Mesendoderm (in vitro differentiated cells): ENCODE measurements at regions not wholly inside any gene's neighbourhood (a gene's known extent, or its start where the extent isn't known, plus 50 kb on each side); places are given as distances from the start of the nearest gene placed in this dataset.

ENCODE experiments used
- DNase-seq: peaks from one replicate; pipeline ENCODE4 v3.0.0; 2013
- H2AK5ac ChIP-seq: 2 replicates; pipeline ENCODE4 v1.6.1; 2013; ENCODE audit warnings: low read length, inconsistent platforms
- H2BK120ac ChIP-seq: 2 replicates; pipeline ENCODE4 v1.6.1; 2013; ENCODE audit warnings: low read depth, mild to moderate bottlenecking, low read length, moderate library complexity, mixed read lengths
- H2BK15ac ChIP-seq: replicated peaks from 2 replicates; pipeline ENCODE4 v1.6.1; 2013; ENCODE audit warnings: low read depth, mild to moderate bottlenecking, moderate library complexity
- H2BK5ac ChIP-seq: 2 replicates; pipeline ENCODE4 v1.6.1; 2013; ENCODE audit warnings: low read length, inconsistent platforms
- H3K18ac ChIP-seq: 2 replicates; pipeline ENCODE4 v1.6.1; 2013; ENCODE audit warnings: mild to moderate bottlenecking, low read length, mixed read lengths
- H3K23ac ChIP-seq: one replicate; pipeline ENCODE4 v1.6.1; 2013; ENCODE audit warnings: low read length
- H3K27ac ChIP-seq: 2 replicates; pipeline ENCODE4 v1.5.1; 2013; ENCODE audit warnings: low read depth, mild to moderate bottlenecking, inconsistent platforms, low read length, moderate library complexity
- H3K27me3 ChIP-seq: 2 replicates; pipeline ENCODE4 v1.6.1; 2013; ENCODE audit warnings: low read length, control low read depth, mild to moderate bottlenecking, inconsistent platforms; ENCODE audit not compliant: insufficient read depth, poor library complexity
- H3K36me3 ChIP-seq: 2 replicates; pipeline ENCODE4 v1.6.1; 2013; ENCODE audit warnings: low read length, inconsistent platforms; ENCODE audit not compliant: control insufficient read depth, insufficient read depth
- H3K4ac ChIP-seq: one replicate; pipeline ENCODE4 v1.6.1; 2013; ENCODE audit warnings: low read depth, mild to moderate bottlenecking, low read length, moderate library complexity
- H3K4me1 ChIP-seq: 2 replicates; pipeline ENCODE4 v1.6.1; 2013; ENCODE audit warnings: low read depth, low read length, inconsistent platforms; ENCODE audit not compliant: control insufficient read depth
- H3K4me2 ChIP-seq: 2 replicates; pipeline ENCODE4 v1.6.1; 2013; ENCODE audit warnings: low read length
- H3K4me3 ChIP-seq: 2 replicates; pipeline ENCODE4 v1.5.1; 2013; ENCODE audit warnings: mild to moderate bottlenecking, low read length
- H3K56ac ChIP-seq: one replicate; pipeline ENCODE4 v1.6.1; 2013; ENCODE audit warnings: low read length
- H3K79me1 ChIP-seq: 2 replicates; pipeline ENCODE4 v1.6.1; 2013; ENCODE audit warnings: low read length, inconsistent platforms
- H3K79me2 ChIP-seq: 2 replicates; pipeline ENCODE4 v1.6.1; 2013; ENCODE audit warnings: mild to moderate bottlenecking, low read length; ENCODE audit not compliant: control insufficient read depth, insufficient read depth
- H3K9ac ChIP-seq: 2 replicates; pipeline ENCODE4 v1.6.1; 2013; ENCODE audit warnings: low read length, inconsistent platforms
- H4K5ac ChIP-seq: one replicate; pipeline ENCODE4 v1.6.1; 2013; ENCODE audit warnings: low read length
- H4K8ac ChIP-seq: one replicate; pipeline ENCODE4 v1.6.1; 2013; ENCODE audit warnings: low read depth, mild to moderate bottlenecking, control low read depth, low read length, moderate library complexity
- WGBS: extraction: QIAGEN DNeasy Blood & Tissue Kit; methylation state at CpG from one replicate; pipeline ENCODE4 v1.1.7; 2013; ENCODE audit warnings: low lambda C conversion rate, missing lambda C conversion rate; ENCODE audit not compliant: insufficient coverage; ENCODE audit errors: extremely low coverage; 5-methylcytosine and 5-hydroxymethylcytosine counted together

DNA sequence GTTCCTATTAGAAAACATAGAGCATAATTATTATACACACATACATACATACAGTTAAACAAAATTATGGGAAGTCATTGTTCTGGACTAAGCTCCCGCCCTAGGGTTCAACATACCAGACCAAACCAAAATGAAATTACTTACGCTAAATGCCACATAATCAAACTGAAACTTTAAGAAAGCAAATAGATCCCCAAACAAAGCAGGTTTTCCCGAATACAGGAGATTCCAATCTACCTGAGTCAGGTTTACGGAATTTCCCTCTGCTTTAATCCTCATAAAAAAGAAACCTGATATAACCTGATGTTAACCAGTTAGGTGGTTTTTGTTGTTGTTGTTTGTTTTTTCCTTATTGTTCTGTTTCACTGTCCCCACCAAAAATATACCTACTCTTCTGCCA, 1886.9 kb downstream of the NCAM2 start:
- H4K8ac ChIP-seq, result no peak overlapping the region
- no CpG with 5 or more reads among the region's 4 CpGs for WGBS
- no peak overlapping the region for H3K4ac ChIP-seq
- H3K9ac ChIP-seq, result no peak overlapping the region
- no peaks in the 10 kb centered on the region for H3K27me3 ChIP-seq
- peak overlapping the region; percentile 39 for H3K56ac ChIP-seq
- peaks cover 1% of the 10 kb centered on the region for H3K4me1 ChIP-seq
- no peak overlapping the region for H3K4me3 ChIP-seq
- H4K5ac ChIP-seq, result no peak overlapping the region
- no peak overlapping the region for H3K18ac ChIP-seq
- H2BK15ac ChIP-seq, result no peak overlapping the region
- no peaks in the 10 kb centered on the region for H3K79me2 ChIP-seq
- no peak overlapping the region for H2BK5ac ChIP-seq
- H2BK120ac ChIP-seq, result no peak overlapping the region
- H3K4me2 ChIP-seq, result no peak overlapping the region
- no peak overlapping the region for H3K23ac ChIP-seq
- no peak overlapping the region for H3K27ac ChIP-seq
- H3K79me1 ChIP-seq, result no peaks in the 10 kb centered on the region
- DNase-seq, result peak; percentile 86
- no peaks in the 10 kb centered on the region for H3K36me3 ChIP-seq
- H2AK5ac ChIP-seq, result no peak overlapping the region

DNA sequence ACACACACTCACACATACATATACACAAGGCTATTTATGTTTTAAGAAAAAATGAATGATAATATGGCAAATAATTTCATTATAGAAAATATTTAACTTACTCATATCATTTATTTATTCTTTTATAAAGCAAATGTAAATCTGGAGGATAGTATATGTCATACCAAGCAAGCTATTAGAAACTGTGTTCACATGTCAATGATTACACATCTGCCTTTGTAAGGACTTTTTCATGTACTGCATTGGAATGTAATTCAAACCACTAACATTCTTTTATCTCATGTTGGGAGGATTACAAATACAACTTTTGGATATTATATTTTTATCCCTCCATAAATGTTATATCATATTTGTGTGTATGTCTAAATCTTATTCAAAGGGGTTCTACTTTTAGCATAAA, 1887.4 kb downstream of the NCAM2 start:
- Histone ChIP-seq H3K27ac (no peak overlapping the region), H2BK120ac (no peak overlapping the region), H3K4me3 (no peak overlapping the region), H3K4me1 (peaks cover 1% of the 10 kb centered on the region), H3K79me1 (no peaks in the 10 kb centered on the region), H3K4ac (no peak overlapping the region), H3K79me2 (no peaks in the 10 kb centered on the region), H2AK5ac (no peak overlapping the region), H3K27me3 (no peaks in the 10 kb centered on the region), H3K9ac (no peak overlapping the region), H2BK5ac (no peak overlapping the region), H3K36me3 (no peaks in the 10 kb centered on the region), H4K8ac (no peak overlapping the region), H3K4me2 (no peak overlapping the region), H4K5ac (no peak overlapping the region), H3K56ac (no peak overlapping the region), H3K18ac (no peak overlapping the region), H2BK15ac (no peak overlapping the region), H3K23ac (no peak overlapping the region)
- no peak for DNase-seq

DNA sequence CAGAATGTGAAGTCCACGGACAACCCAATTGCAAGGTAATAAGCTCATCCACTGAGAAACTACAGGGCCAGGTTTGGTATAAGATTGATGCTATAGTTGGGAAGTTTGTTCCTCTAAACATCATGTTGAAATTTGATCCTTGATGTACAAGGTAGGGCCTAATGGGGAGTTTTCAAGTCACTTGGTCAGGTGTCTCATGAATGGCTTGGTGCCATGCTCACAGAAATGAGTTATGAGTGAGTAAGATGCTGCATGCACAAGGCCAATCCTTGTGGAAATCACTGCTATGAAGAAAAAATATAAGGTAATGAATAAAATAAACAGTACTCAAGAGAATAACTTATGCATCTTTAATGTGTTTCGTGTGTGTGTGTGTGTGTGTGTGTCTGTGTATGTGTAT, 1891.2 kb downstream of the NCAM2 start:
- Histone ChIP-seq H3K56ac (no peak overlapping the region), H2BK120ac (no peak overlapping the region), H2BK5ac (no peak overlapping the region), H3K79me1 (no peaks in the 10 kb centered on the region), H3K4me1 (peaks cover 1% of the 10 kb centered on the region), H3K9ac (no peak overlapping the region), H3K4ac (no peak overlapping the region), H4K8ac (no peak overlapping the region), H3K4me3 (no peak overlapping the region), H2AK5ac (no peak overlapping the region), H3K79me2 (no peaks in the 10 kb centered on the region), H2BK15ac (no peak overlapping the region), H4K5ac (no peak overlapping the region), H3K36me3 (no peaks in the 10 kb centered on the region), H3K23ac (no peak overlapping the region), H3K4me2 (no peak overlapping the region), H3K27ac (no peak overlapping the region), H3K27me3 (no peaks in the 10 kb centered on the region), H3K18ac (no peak overlapping the region)
- no CpG with 5 or more reads among the region's 2 CpGs for WGBS
- no peak for DNase-seq

DNA sequence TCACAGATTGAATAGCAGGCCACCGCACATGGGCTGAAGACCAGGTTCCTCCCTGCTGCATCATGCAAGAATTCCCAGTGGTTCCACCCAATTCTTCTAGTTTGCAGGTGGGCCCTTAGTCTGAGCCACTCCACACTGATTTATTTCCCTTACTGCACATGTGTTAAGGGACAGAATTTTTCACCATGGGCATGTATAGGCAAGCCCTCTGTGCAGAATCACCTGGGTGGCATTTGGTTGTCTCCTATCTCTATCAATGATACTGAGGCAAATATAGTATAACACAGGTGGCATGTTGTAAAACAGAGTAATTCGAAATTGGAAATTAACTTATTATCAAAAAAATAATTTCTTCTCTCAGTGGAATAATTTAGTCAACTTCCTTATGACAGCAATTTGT, 1892.4 kb downstream of the NCAM2 start:
- no peak overlapping the region for H3K27ac ChIP-seq
- H2BK120ac ChIP-seq, result peak overlapping the region; percentile 85
- WGBS, result no CpG with 5 or more reads among the region's 2 CpGs

DNA sequence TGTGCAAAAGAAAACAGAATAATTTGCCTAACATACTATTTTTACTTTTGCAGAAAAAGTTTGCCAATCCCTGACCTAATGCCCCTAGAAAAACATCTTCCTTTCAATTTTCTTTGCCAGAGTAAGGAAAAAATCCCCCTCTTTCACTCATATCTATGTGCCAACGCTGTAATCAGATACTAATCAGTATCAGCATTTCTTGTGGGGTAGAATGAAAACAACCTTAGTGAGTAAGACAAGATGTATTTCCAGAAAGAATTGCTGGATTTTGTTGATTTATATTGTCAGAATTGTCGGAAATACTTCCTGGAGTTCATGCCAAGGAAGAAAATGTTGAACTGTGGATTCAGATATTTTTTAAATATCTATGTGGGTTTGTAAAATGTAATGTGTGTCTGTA, 1893.8 kb downstream of the NCAM2 start:
- Histone ChIP-seq H3K9ac (no peak overlapping the region), H3K4ac (no peak overlapping the region), H2AK5ac (no peak overlapping the region), H2BK5ac (no peak overlapping the region), H3K4me1 (no peaks in the 10 kb centered on the region), H3K18ac (no peak overlapping the region), H3K27ac (no peak overlapping the region), H3K27me3 (no peaks in the 10 kb centered on the region), H3K36me3 (no peaks in the 10 kb centered on the region), H4K5ac (no peak overlapping the region), H3K56ac (no peak overlapping the region), H3K79me2 (no peaks in the 10 kb centered on the region), H3K4me2 (no peak overlapping the region), H3K79me1 (no peaks in the 10 kb centered on the region), H3K23ac (no peak overlapping the region), H2BK15ac (no peak overlapping the region), H3K4me3 (no peak overlapping the region), H4K8ac (no peak overlapping the region), H2BK120ac (no peak overlapping the region)
- DNase-seq, result no peak
- WGBS, result no CpG with 5 or more reads among the region's 2 CpGs

More for the DNA sequence above, 1892.4 kb downstream of the NCAM2 start:
- Histone ChIP-seq H3K27me3 (no peaks in the 10 kb centered on the region), H3K79me1 (no peaks in the 10 kb centered on the region), H3K23ac (no peak overlapping the region), H3K79me2 (no peaks in the 10 kb centered on the region), H3K4me2 (no peak overlapping the region), H3K56ac (no peak overlapping the region), H2BK5ac (no peak overlapping the region), H3K9ac (no peak overlapping the region), H3K4ac (peak overlapping the region; percentile 27), H3K18ac (peak overlapping the region; percentile 39), H3K4me3 (no peak overlapping the region), H4K8ac (no peak overlapping the region), H2AK5ac (no peak overlapping the region), H3K36me3 (no peaks in the 10 kb centered on the region), H2BK15ac (no peak overlapping the region), H3K4me1 (peaks cover 1% of the 10 kb centered on the region), H4K5ac (no peak overlapping the region)
- DNase-seq, result no peak

DNA sequence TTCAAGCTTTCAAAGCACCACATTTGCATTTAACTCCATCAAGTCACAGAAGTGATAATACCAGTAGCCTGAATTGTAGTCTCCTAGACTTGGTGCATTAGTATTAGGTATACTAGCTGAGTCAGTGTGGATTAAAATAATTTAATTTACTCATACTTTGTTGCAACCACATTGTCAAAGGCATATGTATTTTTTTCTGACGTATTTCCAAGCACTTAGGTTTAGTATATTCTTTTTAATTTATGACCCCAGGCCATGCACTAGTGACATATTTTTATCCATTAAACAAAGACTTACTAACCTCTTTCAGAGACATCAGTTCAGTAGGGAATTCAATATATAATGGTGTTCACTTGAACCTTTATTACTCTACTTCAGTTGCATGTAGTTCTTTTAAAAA, 1894.5 kb downstream of the NCAM2 start:
- Histone ChIP-seq H3K79me2 (no peaks in the 10 kb centered on the region), H3K23ac (no peak overlapping the region), H3K36me3 (no peaks in the 10 kb centered on the region), H3K18ac (no peak overlapping the region), H3K4me1 (no peaks in the 10 kb centered on the region), H4K5ac (no peak overlapping the region), H3K4me3 (no peak overlapping the region), H4K8ac (no peak overlapping the region), H3K56ac (no peak overlapping the region), H2AK5ac (no peak overlapping the region), H3K27ac (no peak overlapping the region), H2BK120ac (no peak overlapping the region), H3K4ac (no peak overlapping the region), H2BK15ac (no peak overlapping the region), H3K27me3 (no peaks in the 10 kb centered on the region), H3K79me1 (no peaks in the 10 kb centered on the region), H2BK5ac (no peak overlapping the region), H3K9ac (no peak overlapping the region), H3K4me2 (no peak overlapping the region)
- no peak for DNase-seq
- WGBS, result no CpG with 5 or more reads among the region's 1 CpG
